ENCODE measurements at regions not wholly inside any gene's neighbourhood (a gene's known extent, or its start where the extent isn't known, plus 50 kb on each side); places are given as distances from the start of the nearest gene placed in this dataset.

GRCh38 chr9:1591310-1591709 is 423.8 kb upstream of the SMARCA2 start:
- no peaks in the 10 kb centered on the region for H3K36me3 ChIP-seq (ENCODE audit: control insufficient read depth, insufficient read depth, low read length)
- POLR2A ChIA-PET = no interaction called here
- Mint-ChIP-seq H3K36me3 (ENCODE audit: insufficient read depth, unreplicated experiment) (no peaks in the 10 kb centered on the region), H3K4me3 (ENCODE audit: unreplicated experiment) (no peak overlapping the region), H3K4me1 (ENCODE audit: low read depth, unreplicated experiment) (no peaks in the 10 kb centered on the region), H3K27ac (ENCODE audit: unreplicated experiment) (no peak overlapping the region), H3K27me3 (ENCODE audit: insufficient read depth, unreplicated experiment) (peaks cover 6% of the 10 kb centered on the region), H3K9me3 (ENCODE audit: unreplicated experiment) (no peaks in the 10 kb centered on the region)
- intact Hi-C loops (cut with micrococcal nuclease; ENCODE audit: unreplicated experiment) = no loop called here
- CTCF ChIA-PET = no interaction called here
- no TSS peak for BruUV-seq (replicated peaks)
- H3K4me1 ChIP-seq = no peaks in the 10 kb centered on the region
- no peak for TF ChIP-seq CTCF (IDR thresholded peaks at IDR 0.05; ENCODE audit: insufficient read depth in 1 of 2, low read depth in 1 of 2, low read length in 1 of 2, severe bottlenecking in 1 of 2, unreplicated experiment in 1 of 2)
- no peak overlapping the region for H3K4me3 ChIP-seq (ENCODE audit: low read depth, low read length)
- no peak for DNase-seq
- H3K27me3 ChIP-seq (replicated peaks; ENCODE audit: control insufficient read depth, insufficient read depth, low read length) = no peaks in the 10 kb centered on the region
- H3K9me3 ChIP-seq = no peaks in the 10 kb centered on the region

- ChIA-PET CTCF (no interaction called here), POLR2A (no interaction called here)
- BruUV-seq (replicated peaks) = no TSS peak
These were observed 416.9 kb upstream of the SMARCA2 start for GRCh38 chr9:1598270-1598669.

GRCh38 chr9:1599961-1600360 is 415.2 kb upstream of the SMARCA2 start:
- no TSS peak for BruUV-seq (replicated peaks)
- Mint-ChIP-seq H3K4me1 (ENCODE audit: low read depth, unreplicated experiment) (no peaks in the 10 kb centered on the region), H3K9me3 (ENCODE audit: unreplicated experiment) (no peaks in the 10 kb centered on the region), H3K36me3 (ENCODE audit: insufficient read depth, unreplicated experiment) (no peaks in the 10 kb centered on the region), H3K4me3 (ENCODE audit: unreplicated experiment) (no peak overlapping the region), H3K27ac (ENCODE audit: unreplicated experiment) (no peak overlapping the region), H3K27me3 (ENCODE audit: insufficient read depth, unreplicated experiment) (no peaks in the 10 kb centered on the region)
- Histone ChIP-seq H3K36me3 (ENCODE audit: control insufficient read depth, insufficient read depth, low read length) (no peaks in the 10 kb centered on the region), H3K4me1 (no peaks in the 10 kb centered on the region), H3K9me3 (no peaks in the 10 kb centered on the region), H3K4me3 (ENCODE audit: low read depth, low read length) (no peak overlapping the region), H3K27me3 (replicated peaks; ENCODE audit: control insufficient read depth, insufficient read depth, low read length) (no peaks in the 10 kb centered on the region)
- intact Hi-C loops (cut with micrococcal nuclease; ENCODE audit: unreplicated experiment) = loop anchor here (10.0 kb wide), 1 partner anchor 65 kb away; no protein-coding TSS in a partner anchor
- CTCF ChIA-PET = no interaction called here
- no peak for TF ChIP-seq CTCF (IDR thresholded peaks at IDR 0.05; ENCODE audit: insufficient read depth in 1 of 2, low read depth in 1 of 2, low read length in 1 of 2, severe bottlenecking in 1 of 2, unreplicated experiment in 1 of 2)
- POLR2A ChIA-PET = no interaction called here
- DNase-seq = no peak

More at GRCh38 chr9:1598270-1598669, 416.9 kb upstream of the SMARCA2 start:
- no peak for TF ChIP-seq CTCF (IDR thresholded peaks at IDR 0.05; ENCODE audit: insufficient read depth in 1 of 2, low read depth in 1 of 2, low read length in 1 of 2, severe bottlenecking in 1 of 2, unreplicated experiment in 1 of 2)
- Mint-ChIP-seq H3K4me1 (ENCODE audit: low read depth, unreplicated experiment) (no peaks in the 10 kb centered on the region), H3K27me3 (ENCODE audit: insufficient read depth, unreplicated experiment) (no peaks in the 10 kb centered on the region), H3K4me3 (ENCODE audit: unreplicated experiment) (no peak overlapping the region), H3K27ac (ENCODE audit: unreplicated experiment) (no peak overlapping the region), H3K9me3 (ENCODE audit: unreplicated experiment) (no peaks in the 10 kb centered on the region), H3K36me3 (ENCODE audit: insufficient read depth, unreplicated experiment) (no peaks in the 10 kb centered on the region)
- H3K9me3 ChIP-seq = no peaks in the 10 kb centered on the region
- no peak for DNase-seq
- H3K27me3 ChIP-seq (replicated peaks; ENCODE audit: control insufficient read depth, insufficient read depth, low read length) = no peaks in the 10 kb centered on the region
- intact Hi-C loops (cut with micrococcal nuclease; ENCODE audit: unreplicated experiment) = no loop called here
- H3K4me1 ChIP-seq = no peaks in the 10 kb centered on the region
- H3K36me3 ChIP-seq (ENCODE audit: control insufficient read depth, insufficient read depth, low read length) = no peaks in the 10 kb centered on the region
- no peak overlapping the region for H3K4me3 ChIP-seq (ENCODE audit: low read depth, low read length)

Measured in Caco-2 (cell line).